HCT116 (cell line): ENCODE measurements at regions not wholly inside any gene's neighbourhood (a gene's known extent, or its start where the extent isn't known, plus 50 kb on each side); places are given as distances from the start of the nearest gene placed in this dataset.

ENCODE experiments used
- ATAC-seq: fragments of 200-7000 bp; cut with Tn5 transposase; 2 replicates; pipeline ENCODE4 v1.9.1; 2020; ENCODE audit warnings: mild to moderate bottlenecking, moderate library complexity
- BruUV-seq: library from RNA; stranded (reverse); fragments of 400-500 nt; replicated peaks from 2 replicates; lab custom pipeline; 2021; lab: Mats Ljungman, UMichigan
- CTCF ChIA-PET: fragments of 300-600 bp; sonication (Branson Sonifier 250); formaldehyde crosslinking; loops from one replicate; lab custom pipeline; 2021; ENCODE audit warnings: antibody characterized with exemption; lab: Charles Lee
- POLR2A ChIA-PET: fragments of 300-600, 350-600 bp; sonication (Branson Sonifier 250); formaldehyde crosslinking; loops from one replicate; lab custom pipeline; 2021; ENCODE audit warnings: antibody characterized with exemption; lab: Charles Lee
- RAD21 ChIA-PET, 2 experiments: fragments of 300-600 bp; sonication (Branson Sonifier 250); formaldehyde crosslinking; loops; one replicate each; lab custom pipeline; 2023; ENCODE audit warnings: low total read pairs in 2 of 2; ENCODE audit not compliant: uncharacterized antibody in 2 of 2, unreplicated experiment in 2 of 2, low non-redundant PET in 1 of 2; lab: Charles Lee
- DNase-seq: peaks from one replicate; pipeline ENCODE4 v3.0.0-alpha.2; 2010; ENCODE audit warnings: low read depth, low spot score
- H2AFZ ChIP-seq: fragments of 200-600 bp; shearing (Covaris generic), sonication (generic); 2 replicates; pipeline ENCODE4 v1.6.1; 2017; ENCODE audit warnings: low read depth, mixed run types, mixed read lengths, antibody characterized with exemption, low read length; ENCODE audit not compliant: poor library complexity, severe bottlenecking
- H3K27ac ChIP-seq: 2 replicates; pipeline ENCODE4 v1.5.1; 2012; ENCODE audit warnings: low read depth, low read length
- H3K27me3 ChIP-seq: fragments of 200-600 bp; sonication (generic); 2 replicates; pipeline ENCODE4 v1.6.1; 2016; ENCODE audit warnings: mixed run types, low read length, mixed read lengths; ENCODE audit not compliant: insufficient read depth
- H3K36me3 ChIP-seq, 2 experiments: fragments of 200-500 bp in 1 of 2; fragments of 200-600 bp in 1 of 2; sonication (Bioruptor generic) in 1 of 2; sonication (generic) in 1 of 2; 2 replicates each; pipeline versions ENCODE4 v1.5.1 to v1.6.1; 2014 to 2016; ENCODE audit warnings: low read length in 2 of 2, inconsistent platforms in 1 of 2, mixed read lengths in 1 of 2, mixed run types in 1 of 2; ENCODE audit not compliant: insufficient read depth in 2 of 2, control insufficient read depth in 1 of 2
- H3K4me1 ChIP-seq, 2 experiments: fragments of 200-600 bp in 1 of 2; sonication (generic) in 1 of 2; 2 replicates each; pipeline versions ENCODE4 v1.5.1 to v1.6.1; 2012 to 2017; ENCODE audit warnings: low read length in 2 of 2, inconsistent platforms in 1 of 2, mild to moderate bottlenecking in 1 of 2, mixed read lengths in 1 of 2, mixed run types in 1 of 2, moderate library complexity in 1 of 2; ENCODE audit not compliant: insufficient read depth in 2 of 2, control insufficient read depth in 1 of 2
- H3K4me2 ChIP-seq: fragments of 200-600 bp; sonication (generic); 2 replicates; pipeline ENCODE4 v1.6.1; 2017; ENCODE audit warnings: mixed run types, low read length, mixed read lengths
- H3K4me3 ChIP-seq, 2 experiments: fragments of 200-600 bp in 1 of 2; sonication (generic) in 1 of 2; replicated peaks in 1 of 2; 2 replicates each; pipeline ENCODE4 v1.5.1; 2011 to 2016; ENCODE audit warnings: low read length in 2 of 2, control low read depth in 1 of 2, low read depth in 1 of 2, mild to moderate bottlenecking in 1 of 2, mixed read lengths in 1 of 2, mixed run types in 1 of 2
- H3K79me2 ChIP-seq: fragments of 200-600 bp; sonication (generic); 2 replicates; pipeline ENCODE4 v1.6.1; 2017; ENCODE audit warnings: mild to moderate bottlenecking, mixed run types, low read length, moderate library complexity, mixed read lengths; ENCODE audit not compliant: insufficient read depth
- H3K9ac ChIP-seq: fragments of 200-600 bp; sonication (generic); 2 replicates; pipeline ENCODE4 v1.6.1; 2016; ENCODE audit warnings: low read length, mixed read lengths
- H3K9me2 ChIP-seq: fragments of 200-600 bp; sonication (generic), shearing (Covaris generic); 2 replicates; pipeline ENCODE4 v1.6.1; 2017; ENCODE audit warnings: mixed run types, mild to moderate bottlenecking, moderate library complexity; ENCODE audit not compliant: insufficient read depth
- H3K9me3 ChIP-seq, 2 experiments: fragments of 200-500 bp in 1 of 2; fragments of 200-600 bp in 1 of 2; sonication (Bioruptor generic) in 1 of 2; sonication (generic) in 1 of 2; 2 replicates each; pipeline ENCODE4 v1.6.1; 2014 to 2017; ENCODE audit warnings: low read length in 2 of 2, mixed read lengths in 2 of 2, inconsistent platforms in 1 of 2, low read depth in 1 of 2, mild to moderate bottlenecking in 1 of 2, mixed run types in 1 of 2, moderate library complexity in 1 of 2; ENCODE audit not compliant: control insufficient read depth in 1 of 2, insufficient read depth in 1 of 2
- H4K20me1 ChIP-seq: fragments of 200-600 bp; sonication (generic), shearing (Covaris generic); 2 replicates; pipeline ENCODE4 v1.6.1; 2017; ENCODE audit warnings: mixed run types, mild to moderate bottlenecking, moderate library complexity; ENCODE audit not compliant: insufficient read depth
- ATF3 ChIP-seq: IDR thresholded peaks from 2 replicates; pipeline ENCODE4 v1.6.1; 2012
- CBX3 ChIP-seq: IDR thresholded peaks from 2 replicates; pipeline ENCODE4 v1.6.1; 2012; ENCODE audit warnings: low read depth
- CEBPB ChIP-seq: IDR thresholded peaks from 2 replicates; pipeline ENCODE4 v1.6.1; 2012; ENCODE audit warnings: low read depth
- CTCF ChIP-seq, 3 experiments: fragments of 200-600 bp in 1 of 3; sonication (generic) in 1 of 3; IDR thresholded peaks in 2 of 3; conservative IDR thresholded peaks in 1 of 3; 2 replicates each; pipeline ENCODE4 v1.5.1; 2012 to 2017; ENCODE audit warnings: low read depth in 2 of 3, low read length in 2 of 3, antibody characterized with exemption in 1 of 3, borderline replicate concordance in 1 of 3, control low read depth in 1 of 3, mild to moderate bottlenecking in 1 of 3, mixed read lengths in 1 of 3, mixed run types in 1 of 3, moderate library complexity in 1 of 3; ENCODE audit not compliant: insufficient read depth in 1 of 3
- ELF1 ChIP-seq: IDR thresholded peaks from 2 replicates; pipeline ENCODE4 v1.6.1; 2012; ENCODE audit warnings: low read depth, borderline replicate concordance
- EZH2phosphoT487 ChIP-seq: fragments of 200-600 bp; IDR thresholded peaks from 2 replicates; pipeline ENCODE4 v1.6.1; 2018; ENCODE audit warnings: antibody characterized with exemption, borderline replicate concordance
- FOSL1 ChIP-seq: IDR thresholded peaks from 2 replicates; pipeline ENCODE4 v1.6.1; 2012; ENCODE audit warnings: low read depth
- JUND ChIP-seq: IDR thresholded peaks from 2 replicates; pipeline ENCODE4 v1.6.1; 2012
- MAX ChIP-seq: IDR thresholded peaks from 2 replicates; pipeline ENCODE4 v1.6.1; 2012
- POLR2AphosphoS5 ChIP-seq: IDR thresholded peaks from 2 replicates; pipeline ENCODE4 v1.6.1; 2011; ENCODE audit warnings: mild to moderate bottlenecking, low read depth, low read length, moderate library complexity
- REST ChIP-seq: IDR thresholded peaks from 2 replicates; pipeline ENCODE4 v1.6.1; 2012; ENCODE audit warnings: low read depth
- SIN3A ChIP-seq: IDR thresholded peaks from 2 replicates; pipeline ENCODE4 v1.6.1; 2012; ENCODE audit warnings: low read depth
- YY1 ChIP-seq: IDR thresholded peaks from 2 replicates; pipeline ENCODE4 v1.6.1; 2011; ENCODE audit warnings: low read length, low read depth, moderate library complexity, mild to moderate bottlenecking; ENCODE audit not compliant: insufficient replicate concordance; ENCODE audit errors: extremely low read depth
- ZFX ChIP-seq: fragments of 450-650 bp; IDR thresholded peaks from 2 replicates; pipeline ENCODE4 v1.6.1; 2017
- intact Hi-C: fragments of 100-400 bp; cut with micrococcal nuclease; formaldehyde crosslinking; loops from 2 replicates; pipeline ENCODE4 v1.10.0; 2022

GRCh38 chr7:70890147-70890969, 241.6 kb upstream of the GALNT17 start:
- Histone ChIP-seq H3K9me2 (no peaks in the 10 kb centered on the region), H3K27ac (no peak overlapping the region), H3K27me3 (no peaks in the 10 kb centered on the region), H3K79me2 (no peaks in the 10 kb centered on the region), H3K9ac (no peak overlapping the region), H3K36me3 (no peaks in the 10 kb centered on the region), H3K4me1 (no peaks in the 10 kb centered on the region), H3K4me3 (no peak overlapping the region), H2AFZ (no peak overlapping the region), H3K4me2 (no peak overlapping the region), H3K9me3 (peaks cover 0 to 10% of the 10 kb centered on the region in 2 experiments; a peak in 2 of 4 replicates), H4K20me1 (no peaks in the 10 kb centered on the region)
- POLR2A ChIA-PET = no interaction called here
- ATAC-seq (no peak), DNase-seq (no peak)
- RAD21 ChIA-PET = no interaction called here
- BruUV-seq = no TSS peak
- CTCF ChIA-PET = no interaction called here
- intact Hi-C loops = no loop called here
- TF ChIP-seq ATF3 = no peak

GRCh38 chr7:70893422-70893821, 238.5 kb upstream of the GALNT17 start:
- no peaks in the 10 kb centered on the region for H3K79me2 ChIP-seq
- BruUV-seq = no TSS peak
- no peaks in the 10 kb centered on the region for H3K36me3 ChIP-seq
- no peak overlapping the region for H3K9ac ChIP-seq
- H3K9me2 ChIP-seq = no peaks in the 10 kb centered on the region
- intact Hi-C loops = no loop called here
- RAD21 ChIA-PET = no interaction called here
- no peak overlapping the region for H3K4me3 ChIP-seq
- DNase-seq = no peak
- no peaks in the 10 kb centered on the region for H4K20me1 ChIP-seq
- CTCF ChIA-PET = no interaction called here
- no peak overlapping the region for H3K4me2 ChIP-seq
- no peaks in the 10 kb centered on the region for H3K4me1 ChIP-seq
- peaks cover 0 to 10% of the 10 kb centered on the region in 2 experiments; a peak in 2 of 4 replicates for H3K9me3 ChIP-seq
- no peaks in the 10 kb centered on the region for H3K27me3 ChIP-seq
- ATAC-seq = no peak
- POLR2A ChIA-PET = no interaction called here
- no peak overlapping the region for H3K27ac ChIP-seq
- no peak overlapping the region for H2AFZ ChIP-seq
- TF ChIP-seq FOSL1 = no peak
- no peak for TF ChIP-seq REST
- no peak for TF ChIP-seq SIN3A
- no peak for TF ChIP-seq MAX
- TF ChIP-seq JUND = no peak
- no peak for TF ChIP-seq CBX3
- TF ChIP-seq CTCF (IDR thresholded peaks at IDR 0.05 in 2 of 3, conservative IDR thresholded peaks at IDR 0.05 in 1 of 3; ENCODE audit: borderline replicate concordance in 1 of 3, insufficient read depth in 1 of 3, low read depth in 2 of 3, low read length in 2 of 3) = no peak
- TF ChIP-seq ZFX = no peak
- TF ChIP-seq EZH2phosphoT487 = no peak
- TF ChIP-seq ELF1 = no peak
- no peak for TF ChIP-seq ATF3
- no peak for TF ChIP-seq POLR2AphosphoS5
- TF ChIP-seq CEBPB = no peak
- no peak for TF ChIP-seq YY1
